Globus pallidus (tissue), 1 donor: ENCODE measurements at regions not wholly inside any gene's neighbourhood (a gene's known extent, or its start where the extent isn't known, plus 50 kb on each side); places are given as distances from the start of the nearest gene placed in this dataset.
"Not testable (repeated sequence)": the region's sequence is repeated elsewhere in the genome, so short reads cannot be mapped to it uniquely, and the experiment has no call there.

Experiments used
- DNase-seq: peaks from one replicate; pipeline ENCODE4 v3.0.0-alpha.2; 2015; ENCODE audit warnings: low spot score

DNA sequence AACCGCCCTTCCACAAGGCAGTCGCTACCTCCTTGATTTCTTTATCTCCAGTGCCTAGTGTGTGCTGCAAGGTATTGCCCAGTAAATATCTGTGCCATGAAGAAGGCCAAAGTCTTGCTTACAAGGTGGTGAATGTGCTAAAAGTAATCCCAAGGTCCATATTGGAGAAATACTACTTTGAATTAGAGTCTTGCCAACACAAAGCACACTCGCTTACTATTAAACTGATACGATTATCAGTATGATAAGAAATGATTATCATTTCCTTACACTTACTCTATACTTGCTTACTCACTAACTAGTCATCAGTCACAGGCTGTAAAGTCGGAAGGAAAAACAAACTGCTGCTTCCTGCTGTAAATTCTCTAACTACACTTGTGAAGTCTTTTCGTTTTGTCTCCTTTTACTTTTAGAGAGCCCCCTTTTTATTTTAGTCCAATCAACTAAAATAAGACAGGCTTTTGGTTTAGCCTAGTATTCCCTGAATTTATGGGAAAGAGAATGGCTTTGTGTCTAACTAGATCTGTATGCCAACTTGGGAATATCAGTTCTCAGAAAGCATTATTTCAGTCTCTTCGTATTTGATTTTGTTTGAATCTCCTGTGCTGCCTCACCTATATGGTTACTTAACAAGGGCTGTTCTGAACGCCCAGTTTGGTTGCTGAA, 107.1 kb upstream of the TSC22D2 start:
- DNase-seq = no peak

DNA sequence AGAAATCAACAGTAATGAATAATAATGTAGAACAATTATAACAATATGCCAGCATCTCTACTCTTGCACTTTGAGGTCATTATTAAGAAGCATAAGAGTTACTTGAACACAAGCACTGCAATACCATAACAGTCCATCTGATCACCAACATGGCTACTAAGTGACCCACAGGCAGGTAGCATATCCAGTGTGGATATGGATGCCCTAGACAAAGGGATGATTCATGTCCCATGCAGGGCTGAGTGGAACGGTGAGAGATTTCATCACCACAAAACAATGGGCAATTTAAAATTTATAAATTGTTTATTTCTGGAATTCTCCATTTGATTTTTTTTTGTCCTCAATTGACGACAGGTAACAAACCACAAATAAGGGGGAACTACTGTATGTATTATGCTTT, 107.7 kb upstream of the TSC22D2 start:
- no peak for DNase-seq

DNA sequence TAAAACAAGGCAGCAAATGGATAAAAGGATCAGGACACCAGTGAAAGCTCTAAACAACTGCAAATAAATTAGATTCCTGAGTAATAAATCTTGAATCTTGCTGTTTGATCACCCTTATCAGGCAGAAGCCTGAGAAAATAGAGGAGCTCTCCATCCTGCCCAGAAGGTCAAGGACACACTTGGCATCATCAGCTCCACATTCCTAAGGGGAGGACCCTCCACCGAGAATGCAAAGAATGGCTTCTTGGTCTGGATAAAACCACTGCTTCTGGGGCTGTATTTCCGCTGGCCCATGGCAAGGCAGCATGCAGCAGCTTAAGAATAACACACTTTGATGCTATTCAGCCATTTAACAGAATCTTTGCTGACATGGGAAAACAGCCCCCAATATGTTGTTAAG, 108.9 kb upstream of the TSC22D2 start:
- no peak for DNase-seq

DNA sequence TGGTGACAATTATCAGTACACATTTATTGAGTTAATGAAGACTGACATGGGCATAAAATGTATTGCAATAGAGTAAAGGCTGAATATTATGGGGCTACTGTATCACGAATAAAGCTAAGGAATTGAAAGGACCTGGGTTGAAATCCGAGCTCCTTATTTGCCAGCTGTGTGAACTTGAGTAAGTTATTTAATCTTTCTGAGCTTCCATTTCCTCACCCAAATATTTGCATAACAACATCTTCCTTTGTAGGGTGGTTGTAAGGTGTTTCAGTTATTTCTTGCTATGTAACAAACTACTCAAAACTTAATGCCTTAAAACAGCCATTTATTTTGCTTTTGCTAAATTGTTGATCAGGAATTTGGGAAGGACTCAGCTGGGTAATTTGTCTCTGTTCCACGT, 111.1 kb upstream of the TSC22D2 start:
- DNase-seq = no peak

DNA sequence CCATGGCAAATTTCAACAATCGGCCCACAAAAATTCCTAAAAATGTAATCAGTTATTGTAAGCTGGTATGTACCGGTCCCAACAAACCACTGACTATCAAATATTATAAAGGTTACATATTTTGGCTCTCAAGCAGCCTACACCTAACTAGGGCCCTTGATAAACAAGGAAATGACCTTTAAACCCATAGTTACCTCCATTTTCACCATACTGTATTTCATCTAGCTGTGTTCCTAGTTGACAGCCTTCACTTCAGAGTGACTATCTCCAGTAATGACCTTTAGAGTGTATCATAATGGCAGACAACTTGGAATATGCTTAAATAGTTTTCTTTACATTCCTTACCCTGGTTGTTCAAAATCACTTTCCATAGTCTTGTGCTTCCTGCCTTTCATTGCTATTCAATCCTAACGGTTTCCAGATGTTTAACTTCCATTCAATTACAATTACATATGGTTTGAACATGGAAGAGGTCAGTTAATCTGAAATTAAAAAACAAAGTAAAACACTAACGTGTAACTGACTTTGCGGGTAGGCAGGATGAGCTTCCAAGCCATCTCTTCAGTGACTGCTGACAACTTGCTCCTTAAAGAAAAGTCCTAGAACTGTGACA, 111.9 kb upstream of the TSC22D2 start:
- DNase-seq = no peak

DNA sequence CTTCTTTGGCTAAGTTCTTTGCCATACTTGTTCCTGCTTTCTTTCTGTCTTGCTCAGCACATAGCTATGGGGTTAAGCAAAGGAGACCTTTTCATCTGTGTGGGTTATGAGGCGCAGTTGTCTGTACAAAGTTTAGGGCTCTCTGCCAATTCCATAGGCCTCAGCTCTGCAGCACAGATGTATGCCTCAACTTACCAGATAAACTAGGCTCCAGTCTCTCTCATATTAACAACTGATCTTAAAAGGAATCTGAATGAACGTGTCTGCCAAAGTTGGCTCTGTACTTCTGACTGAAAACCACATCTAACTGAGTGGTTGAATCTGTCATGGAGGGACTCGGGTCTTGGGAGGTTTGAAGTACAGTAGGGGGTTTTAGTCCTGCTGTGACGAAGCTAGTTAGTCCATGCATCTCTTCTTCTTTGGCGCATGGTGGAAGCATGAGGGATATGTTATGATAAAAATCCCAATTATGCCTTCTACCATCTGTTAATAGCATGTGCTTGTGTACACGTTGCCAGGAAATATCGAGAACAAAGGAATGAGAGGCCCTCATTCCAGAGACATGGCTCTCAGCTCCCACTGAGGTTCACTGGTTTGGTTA, 114.6 kb upstream of the TSC22D2 start:
- DNase-seq = no peak

DNA sequence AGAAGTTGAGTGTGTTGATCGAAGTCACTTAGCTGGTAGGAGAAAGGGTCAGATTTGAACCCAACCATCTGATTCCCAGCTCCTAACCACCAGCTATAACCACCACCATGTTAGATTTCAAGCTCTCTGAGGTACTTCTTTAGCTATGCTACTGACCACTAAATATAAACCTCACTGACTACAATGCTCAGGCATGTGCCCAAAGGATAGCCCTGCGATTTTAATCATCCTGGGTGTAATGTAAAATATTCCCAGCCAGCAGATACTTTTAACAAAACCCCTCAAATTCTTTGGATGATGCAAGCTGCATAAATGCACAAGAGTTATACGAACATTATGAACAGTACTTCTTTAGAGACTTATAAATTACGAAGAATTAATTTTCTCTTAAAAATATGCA, 115.2 kb upstream of the TSC22D2 start:
- DNase-seq = no peak

DNA sequence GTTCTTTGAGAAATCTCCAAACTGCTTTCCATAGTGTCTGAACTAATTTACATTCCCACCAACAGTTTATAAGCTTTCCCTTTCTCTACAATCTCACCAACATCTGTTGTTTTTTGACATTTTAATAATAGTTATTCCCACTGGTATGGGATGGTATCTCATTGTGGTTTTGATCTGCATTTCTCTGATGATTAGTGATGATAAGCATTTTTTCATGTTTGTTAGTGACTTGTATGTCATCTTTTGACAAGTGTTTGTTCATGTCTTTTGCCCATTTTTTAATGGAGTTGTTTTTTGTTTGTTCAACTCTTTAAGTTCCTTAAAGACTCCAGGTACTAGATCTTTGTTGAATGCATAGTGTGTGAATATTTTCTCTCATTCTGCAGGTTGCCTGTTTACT, 116.6 kb upstream of the TSC22D2 start:
- DNase-seq = no peak

DNA sequence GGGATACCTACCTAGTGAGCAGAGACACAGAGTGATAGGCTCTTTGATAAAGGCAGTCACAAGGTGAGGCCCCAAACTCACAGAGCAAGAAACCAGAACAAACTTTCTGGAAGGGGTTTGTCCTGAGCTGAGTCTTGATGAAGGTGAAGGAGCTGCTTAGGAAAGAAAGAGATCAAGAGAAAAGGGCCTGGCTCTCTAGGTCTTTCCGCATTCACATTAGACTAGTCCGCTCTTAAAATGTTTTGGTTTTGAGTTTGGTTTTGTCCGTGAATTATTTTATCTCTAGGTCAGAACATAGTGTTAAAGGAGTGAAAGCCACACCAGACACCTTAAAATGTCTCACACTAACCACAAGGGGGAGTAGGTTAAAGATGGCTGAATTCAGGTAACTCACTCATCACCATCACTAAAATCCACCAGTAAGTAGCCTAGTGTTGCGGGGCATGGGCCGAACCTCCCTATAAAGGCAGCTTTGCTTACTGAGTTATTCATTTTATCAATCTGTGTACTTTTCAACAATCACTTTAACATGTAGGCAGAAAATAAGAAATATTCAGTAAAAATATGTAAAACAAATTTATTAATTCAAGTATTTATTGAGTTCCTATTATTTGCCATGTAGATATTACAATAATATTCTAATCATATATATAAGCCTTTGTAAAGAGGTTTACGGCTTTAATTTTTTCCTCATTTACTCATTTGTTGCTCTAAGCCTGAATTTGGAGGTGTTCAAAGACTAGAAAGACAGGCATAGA, 121.5 kb upstream of the TSC22D2 start:
- DNase-seq = peak; percentile 3

DNA sequence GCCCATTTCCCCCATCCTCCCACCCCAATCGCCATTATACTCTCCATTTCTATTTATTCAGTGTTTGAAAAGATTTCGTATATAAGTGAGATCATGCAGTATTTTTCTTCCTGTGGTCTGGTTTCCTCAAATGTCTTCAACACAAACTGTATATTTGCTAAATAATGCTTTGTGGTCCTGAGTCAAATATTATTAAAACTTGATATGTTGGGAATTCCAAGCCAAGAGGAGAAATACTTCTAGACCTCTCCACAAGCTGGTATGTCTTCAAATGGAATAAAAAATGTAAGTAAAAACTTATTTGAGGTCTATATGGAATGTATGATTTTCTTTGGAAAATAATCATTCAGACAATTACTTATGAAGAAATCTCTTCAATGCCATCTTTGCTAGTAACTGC, 122.5 kb upstream of the TSC22D2 start:
- no peak for DNase-seq

DNA sequence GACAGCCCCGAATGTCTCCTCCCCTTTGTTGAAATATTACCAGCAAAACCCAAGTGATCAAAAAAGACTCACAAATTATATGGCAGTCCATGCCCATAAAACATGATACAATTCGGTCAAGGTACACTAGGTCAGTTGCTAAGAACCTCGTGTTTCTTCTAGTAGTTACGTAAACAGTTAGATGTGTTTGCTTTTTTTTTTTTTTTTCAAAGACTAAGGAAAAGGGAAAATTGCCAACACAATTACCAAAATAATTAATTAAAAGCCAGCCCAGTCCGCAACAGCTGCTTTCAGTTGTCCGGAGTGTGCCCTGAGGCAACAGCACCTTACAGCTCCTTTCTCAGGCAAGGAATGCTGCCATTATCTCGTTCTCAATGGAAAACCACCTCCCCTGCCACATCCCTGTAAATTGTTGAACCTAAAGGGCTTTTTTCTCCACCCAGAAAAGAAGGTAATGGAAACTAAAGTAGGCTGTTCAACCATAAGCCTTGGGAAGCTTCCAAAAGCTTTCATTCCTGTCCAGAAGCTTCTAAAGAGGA, 129.2 kb upstream of the TSC22D2 start:
- DNase-seq = no peak

DNA sequence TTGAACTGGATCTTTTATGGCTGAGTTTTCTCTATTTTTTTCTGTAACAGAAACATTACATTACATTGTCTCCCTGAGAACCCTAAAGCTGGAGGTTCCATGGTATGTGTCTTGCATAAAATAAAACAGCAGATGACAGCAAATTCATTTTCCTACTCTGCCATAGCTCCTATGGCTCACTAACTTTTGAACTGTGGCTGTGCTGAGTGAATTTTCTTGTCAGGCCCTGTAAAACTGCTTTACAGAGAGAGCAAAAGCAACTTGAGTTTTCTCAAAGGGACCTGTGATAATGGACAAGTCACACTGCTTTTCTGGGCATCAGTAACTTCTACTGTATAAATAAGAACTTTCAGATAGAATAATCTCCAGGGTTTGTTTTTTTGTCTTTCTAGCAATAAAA, 129.9 kb upstream of the TSC22D2 start:
- no peak for DNase-seq

DNA sequence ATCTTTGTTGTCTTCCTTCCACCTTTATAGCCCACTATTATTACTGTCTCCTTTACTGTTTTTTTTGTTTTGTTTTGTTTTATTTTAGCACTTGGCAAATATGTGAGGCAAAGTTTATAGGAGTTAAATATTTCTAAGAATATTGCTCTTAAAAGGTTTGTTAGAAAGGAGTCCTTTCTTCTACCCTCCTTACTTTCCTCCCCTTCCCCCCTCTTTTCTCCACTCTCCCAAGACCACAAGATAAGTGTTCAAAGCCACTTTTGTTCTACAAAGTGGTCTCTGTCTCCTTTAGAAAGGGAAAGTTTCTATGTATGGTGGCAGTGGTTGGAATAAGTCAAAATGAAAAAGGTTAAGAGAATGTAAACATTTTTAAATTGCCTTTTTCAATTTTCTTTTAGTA, 130.7 kb upstream of the TSC22D2 start:
- DNase-seq = no peak

DNA sequence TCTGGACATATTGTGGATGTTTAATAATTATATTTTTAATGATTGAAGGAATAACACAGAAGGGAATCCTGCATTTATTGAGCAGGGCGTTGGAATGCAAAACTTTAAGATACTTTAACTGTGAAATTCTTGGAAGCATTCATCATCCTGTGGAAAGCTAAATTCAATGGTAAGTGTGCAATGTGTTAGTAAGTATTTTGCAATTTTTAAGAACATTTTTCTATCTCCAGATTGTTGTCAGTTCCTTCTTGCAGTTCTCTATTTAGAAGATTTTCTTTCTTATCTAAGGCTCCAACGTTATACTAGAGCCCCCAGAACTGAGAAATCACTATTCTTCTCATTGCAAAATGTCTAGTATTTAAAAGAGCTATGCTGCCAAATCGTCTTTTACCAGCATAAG, 132.2 kb upstream of the TSC22D2 start:
- DNase-seq = no peak

DNA sequence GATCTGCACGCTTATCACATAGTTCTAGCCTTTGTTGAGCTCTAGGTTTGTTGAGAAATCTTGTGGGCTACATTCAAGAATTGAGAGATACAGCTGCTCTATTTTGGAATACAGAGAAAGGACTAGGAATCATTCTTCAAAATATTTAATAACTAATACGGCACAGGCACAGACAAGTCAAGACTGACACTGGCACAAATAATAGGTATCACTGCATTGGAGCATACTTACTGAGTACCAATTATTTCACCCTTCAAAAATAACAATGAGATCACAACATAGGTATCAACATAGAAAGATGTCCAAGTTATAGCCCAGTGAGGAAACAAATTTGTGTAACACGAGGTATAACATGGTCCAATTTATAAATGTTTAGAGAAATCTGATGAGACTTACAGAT, 133.7 kb upstream of the TSC22D2 start:
- DNase-seq = no peak

DNA sequence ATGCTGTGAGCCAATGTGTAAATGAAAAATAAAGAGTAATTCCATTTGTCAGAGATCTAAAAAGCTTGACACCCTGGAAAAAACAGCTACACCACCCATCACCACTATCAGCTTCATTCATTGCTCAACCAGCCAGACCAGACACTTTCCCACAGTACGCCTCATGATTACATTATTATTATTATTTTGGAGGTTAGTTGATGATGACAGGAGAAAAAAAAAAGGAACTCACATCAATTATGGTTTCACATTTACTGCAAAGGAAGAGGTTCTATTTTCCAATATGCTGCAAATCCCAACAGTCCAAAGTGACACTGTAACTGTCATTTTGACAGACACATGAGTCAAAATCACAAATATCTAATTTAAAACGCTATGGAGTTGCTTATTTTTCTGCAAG, 134.7 kb upstream of the TSC22D2 start:
- no peak for DNase-seq

DNA sequence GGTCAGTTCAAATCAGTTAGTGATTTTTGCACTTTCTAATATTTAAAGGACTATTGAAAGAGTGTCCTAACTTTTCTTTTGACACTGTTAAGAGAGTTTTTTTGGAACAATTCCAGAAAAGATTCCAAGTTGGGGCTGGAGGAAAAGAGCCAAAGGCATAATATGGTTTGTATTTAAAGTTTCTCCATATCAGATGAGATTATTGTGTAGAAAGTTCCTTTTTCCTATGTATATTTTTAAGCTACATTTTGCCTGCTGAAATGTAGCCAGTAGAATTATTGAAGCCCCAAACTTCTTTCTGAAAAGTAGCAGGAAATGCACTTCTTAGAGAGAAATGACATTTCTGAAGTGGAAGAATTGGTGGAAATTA, 136.5 kb upstream of the TSC22D2 start:
- DNase-seq = no peak

DNA sequence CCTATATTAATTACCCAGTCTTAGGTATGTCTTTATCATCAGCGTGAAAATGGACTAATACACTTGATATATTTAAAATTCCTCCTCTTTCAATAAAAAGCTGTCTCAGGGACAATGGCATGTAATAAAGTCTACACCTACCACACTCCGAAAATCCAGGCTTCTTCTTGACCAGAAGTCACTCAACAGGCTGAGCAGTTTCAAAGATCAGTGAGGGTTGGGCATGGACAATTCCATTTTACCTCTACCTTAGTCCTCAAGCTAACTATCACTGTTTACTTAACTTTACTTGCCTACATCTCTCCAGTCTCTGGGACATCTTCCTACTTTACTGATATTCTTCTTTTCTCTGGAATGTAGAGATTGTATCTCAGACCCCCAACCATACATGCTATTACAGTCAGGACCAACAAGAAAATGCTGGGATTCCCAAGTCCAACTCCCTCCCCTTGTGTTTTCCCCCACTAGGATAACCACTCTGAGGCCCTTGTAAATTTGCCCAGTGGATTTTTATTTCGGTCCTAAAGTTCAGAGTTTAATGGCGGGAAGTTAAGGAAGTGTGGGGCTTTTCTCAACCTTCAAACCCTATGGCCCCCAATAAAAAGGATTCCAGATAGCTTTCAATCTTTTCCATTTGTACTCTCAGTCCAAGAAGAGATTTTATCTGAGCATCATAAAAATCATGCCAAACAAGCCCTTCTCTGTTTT, 137.1 kb upstream of the TSC22D2 start:
- no peak for DNase-seq

DNA sequence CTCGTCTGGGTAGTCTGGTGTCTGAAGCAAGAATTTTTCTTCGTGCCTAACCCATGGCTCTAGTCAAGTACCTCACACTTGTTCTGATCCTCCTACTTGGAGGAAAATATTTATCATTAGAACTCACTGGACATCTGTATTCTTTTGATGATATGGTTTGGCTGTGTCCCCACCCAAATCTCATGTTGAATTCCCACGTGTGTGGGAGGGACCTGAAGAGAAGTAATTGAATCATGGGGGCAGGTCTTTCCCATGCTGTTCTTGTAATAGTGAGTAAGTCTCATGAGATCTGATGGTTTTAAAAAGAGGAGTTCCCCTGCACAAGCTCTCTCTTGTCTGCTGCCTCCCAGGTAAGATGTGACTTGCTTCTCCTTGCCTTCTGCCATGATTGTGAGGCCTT, 137.7 kb upstream of the TSC22D2 start:
- not testable (repeated sequence) for DNase-seq

DNA sequence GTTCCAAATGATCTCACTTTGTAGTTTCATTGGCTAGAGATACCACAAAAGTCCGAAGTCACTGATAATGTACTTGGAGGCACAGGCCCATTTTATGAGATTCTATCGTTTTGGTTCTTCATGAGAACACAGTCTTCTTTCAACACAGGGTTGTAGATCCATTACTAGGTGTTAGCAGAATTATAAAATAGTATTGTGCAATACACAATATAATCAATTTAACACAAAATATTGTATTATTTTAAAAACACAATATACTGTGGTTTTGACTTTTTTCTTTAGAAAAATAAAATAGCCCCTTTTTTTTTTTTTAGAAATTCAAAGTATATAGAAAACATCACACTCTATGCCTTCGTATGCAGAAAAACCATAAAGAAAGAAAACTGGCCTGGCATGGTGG, 138.6 kb upstream of the TSC22D2 start:
- no peak for DNase-seq

DNA sequence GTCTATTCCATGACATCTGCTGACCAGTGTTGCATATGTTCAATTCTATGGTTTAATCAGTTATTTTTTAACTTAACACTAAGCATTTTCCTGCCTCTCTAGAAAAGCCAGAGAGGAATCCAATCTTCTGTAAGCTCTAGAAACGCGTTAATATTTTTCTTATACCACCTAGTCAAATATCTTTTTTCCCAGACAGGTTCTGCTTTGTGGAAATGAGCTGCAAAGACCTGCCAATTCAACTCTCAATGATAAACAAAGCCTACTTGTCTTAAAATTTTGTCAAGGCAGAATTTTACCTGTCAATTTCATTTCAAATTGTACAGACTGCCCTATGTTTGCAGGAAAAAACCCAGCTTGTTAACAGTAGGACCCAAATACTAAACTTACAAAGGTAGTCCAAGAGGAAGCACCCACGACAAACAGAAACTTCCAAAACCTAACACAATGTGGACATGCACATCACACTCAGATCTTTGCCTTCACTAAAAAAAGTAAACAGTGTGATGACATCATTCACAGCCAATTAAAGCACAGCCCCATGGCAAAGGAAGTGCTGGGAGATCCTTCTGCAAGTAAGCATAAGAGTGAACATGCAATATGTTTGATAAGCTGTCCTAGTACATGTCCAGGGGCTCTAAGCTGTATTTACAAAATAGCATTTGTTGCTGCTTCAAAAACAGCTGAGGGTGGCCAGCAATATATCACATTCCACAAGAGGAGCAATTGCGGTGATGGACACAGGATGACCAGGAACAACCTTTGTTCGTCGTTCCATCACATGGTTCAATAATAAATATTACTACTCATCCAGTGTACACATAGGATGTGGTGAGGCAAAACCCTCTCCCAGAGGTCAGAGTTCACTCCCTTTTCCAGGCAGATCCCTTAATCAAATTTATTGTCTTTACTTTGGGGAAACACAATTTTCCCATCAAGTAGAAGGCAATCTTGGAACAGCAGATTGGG, 139.4 kb upstream of the TSC22D2 start:
- no peak for DNase-seq
